Left lung (tissue), 4 donors: ENCODE measurements at regions not wholly inside any gene's neighbourhood (a gene's known extent, or its start where the extent isn't known, plus 50 kb on each side); places are given as distances from the start of the nearest gene placed in this dataset.

ENCODE experiments used
- ATAC-seq: fragments of 200-7000 bp; cut with Tn5 transposase; one replicate; pipeline ENCODE4 v1.9.1; 2020; ENCODE audit warnings: moderate library complexity
- DNase-seq, 4 donors: peaks; one replicate each; pipeline ENCODE4 v3.0.0-alpha.2; 2013 to 2020
- H3K27ac ChIP-seq, 2 donors: fragments of 200-600 bp; sonication (generic) in 1 of 2; one replicate each; pipeline versions ENCODE4 v1.5.0 to v1.8.0; 2020 to 2021
- H3K27me3 ChIP-seq, 2 donors: fragments of 200-600 bp; sonication (generic) in 1 of 2; one replicate each; pipeline versions ENCODE4 v1.5.0 to v1.8.0; 2020 to 2021
- H3K36me3 ChIP-seq, 2 donors: fragments of 200-600 bp; sonication (generic) in 1 of 2; one replicate each; pipeline versions ENCODE4 v1.5.0 to v1.8.0; 2020 to 2021
- H3K4me1 ChIP-seq, 2 donors: fragments of 200-600 bp; one replicate each; pipeline ENCODE4 v1.8.0; 2021
- H3K4me3 ChIP-seq, 2 donors: fragments of 200-600 bp; sonication (generic) in 1 of 2; one replicate each; pipeline versions ENCODE4 v1.5.0 to v1.8.0; 2020 to 2021; ENCODE audit warnings: mild to moderate bottlenecking in 1 of 2
- H3K9me3 ChIP-seq, 2 donors: fragments of 200-600 bp; sonication (generic) in 1 of 2; one replicate each; pipeline versions ENCODE4 v1.5.0 to v1.8.0; 2020 to 2021
- intact Hi-C, 2 donors: fragments of 100-400 bp; cut with DNase I; formaldehyde crosslinking; loops; one replicate each; pipeline versions ENCODE4 v1.11.2 to v1.14.2; 2022
- TF ChIP-seq, protein P1 (sequence below), 2 donors: fragments of 200-600 bp; sonication (generic) in 1 of 2; IDR thresholded peaks; one replicate each; pipeline versions ENCODE4 v1.5.0 to v1.8.0; 2021; ENCODE audit warnings: antibody characterized with exemption in 2 of 2
- donor health status: DM: no; HTN: yes; CAD: no.
- donor health status: DM: no; HTN: no; CAD: no.

GRCh38 chr6:120576061-120576460 lies 758.2 kb downstream of the TBC1D32 start:
- Histone ChIP-seq H3K9me3 (peaks cover 0 to 9% of the 10 kb centered on the region in 2 donors), H3K27me3 (no peaks in the 10 kb centered on the region), H3K36me3 (no peaks in the 10 kb centered on the region), H3K4me1 (no peaks in the 10 kb centered on the region), H3K27ac (no peak overlapping the region), H3K4me3 (no peak overlapping the region)
- TF ChIP-seq, protein P1, sequence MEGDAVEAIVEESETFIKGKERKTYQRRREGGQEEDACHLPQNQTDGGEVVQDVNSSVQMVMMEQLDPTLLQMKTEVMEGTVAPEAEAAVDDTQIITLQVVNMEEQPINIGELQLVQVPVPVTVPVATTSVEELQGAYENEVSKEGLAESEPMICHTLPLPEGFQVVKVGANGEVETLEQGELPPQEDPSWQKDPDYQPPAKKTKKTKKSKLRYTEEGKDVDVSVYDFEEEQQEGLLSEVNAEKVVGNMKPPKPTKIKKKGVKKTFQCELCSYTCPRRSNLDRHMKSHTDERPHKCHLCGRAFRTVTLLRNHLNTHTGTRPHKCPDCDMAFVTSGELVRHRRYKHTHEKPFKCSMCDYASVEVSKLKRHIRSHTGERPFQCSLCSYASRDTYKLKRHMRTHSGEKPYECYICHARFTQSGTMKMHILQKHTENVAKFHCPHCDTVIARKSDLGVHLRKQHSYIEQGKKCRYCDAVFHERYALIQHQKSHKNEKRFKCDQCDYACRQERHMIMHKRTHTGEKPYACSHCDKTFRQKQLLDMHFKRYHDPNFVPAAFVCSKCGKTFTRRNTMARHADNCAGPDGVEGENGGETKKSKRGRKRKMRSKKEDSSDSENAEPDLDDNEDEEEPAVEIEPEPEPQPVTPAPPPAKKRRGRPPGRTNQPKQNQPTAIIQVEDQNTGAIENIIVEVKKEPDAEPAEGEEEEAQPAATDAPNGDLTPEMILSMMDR (IDR thresholded peaks at IDR 0.05): no peak
- no peak for ATAC-seq
- intact Hi-C loops: no loop called here
- no peak for DNase-seq

GRCh38 chr6:120569714-120570113 lies 764.6 kb downstream of the TBC1D32 start:
- Histone ChIP-seq H3K4me1 (no peaks in the 10 kb centered on the region), H3K4me3 (no peak overlapping the region), H3K27me3 (no peaks in the 10 kb centered on the region), H3K27ac (no peak overlapping the region), H3K36me3 (no peaks in the 10 kb centered on the region), H3K9me3 (peaks cover 0 to under 1% of the 10 kb centered on the region in 2 donors)
- no peak for ATAC-seq
- DNase-seq: no peak
- intact Hi-C loops: no loop called here
- TF ChIP-seq, protein P1 (IDR thresholded peaks at IDR 0.05): no peak

DNA sequence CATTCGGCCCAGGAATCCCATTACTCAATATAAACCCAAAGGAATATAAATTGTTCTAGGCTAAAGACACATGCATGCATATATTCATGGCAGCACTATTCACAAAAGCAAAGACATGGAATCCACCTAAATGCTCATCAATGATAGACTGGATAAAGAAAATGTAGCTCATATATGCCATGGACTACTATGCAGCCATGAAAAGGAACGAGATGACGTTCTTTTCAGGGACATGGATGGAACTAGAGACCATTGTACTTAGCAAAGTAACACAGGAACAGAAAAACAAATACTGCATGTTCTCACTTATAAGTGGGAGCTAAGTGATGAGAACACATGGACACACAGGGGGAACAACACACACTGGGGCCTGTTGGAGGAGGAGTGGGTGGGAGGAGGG lies 769.5 kb downstream of the TBC1D32 start:
- Histone ChIP-seq H3K9me3 (peaks cover 0 to 2% of the 10 kb centered on the region in 2 donors), H3K4me1 (no peaks in the 10 kb centered on the region), H3K4me3 (no peak overlapping the region), H3K27ac (no peak overlapping the region), H3K36me3 (no peaks in the 10 kb centered on the region), H3K27me3 (no peaks in the 10 kb centered on the region)
- TF ChIP-seq, protein P1 (IDR thresholded peaks at IDR 0.05): no peak
- ATAC-seq (no peak), DNase-seq (no peak)
- intact Hi-C loops: no loop called here

DNA sequence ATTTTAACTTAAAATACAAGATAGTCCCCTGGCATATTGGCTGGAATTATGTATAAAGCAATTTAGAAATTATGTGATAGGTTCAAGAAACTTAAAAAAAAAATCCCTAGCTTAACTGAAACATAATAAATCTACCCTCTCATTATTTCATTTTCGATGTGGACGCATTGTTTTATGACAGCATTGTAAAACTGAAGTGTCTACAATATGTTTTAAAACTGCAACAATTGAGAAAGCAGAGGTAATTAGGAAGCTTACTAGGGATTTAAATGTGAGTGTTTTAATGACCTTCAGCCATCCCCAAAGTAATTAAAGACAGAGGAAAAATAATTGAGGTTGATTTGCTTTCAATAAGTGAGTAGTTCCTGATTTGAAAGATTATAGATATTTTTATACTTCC lies 776.0 kb downstream of the TBC1D32 start:
- Histone ChIP-seq H3K4me3 (no peak overlapping the region), H3K9me3 (no peaks in the 10 kb centered on the region), H3K27ac (no peak overlapping the region), H3K4me1 (no peaks in the 10 kb centered on the region), H3K36me3 (no peaks in the 10 kb centered on the region), H3K27me3 (no peaks in the 10 kb centered on the region)
- intact Hi-C loops: no loop called here
- ATAC-seq (no peak), DNase-seq (no peak)
- TF ChIP-seq, protein P1 (IDR thresholded peaks at IDR 0.05): no peak

DNA sequence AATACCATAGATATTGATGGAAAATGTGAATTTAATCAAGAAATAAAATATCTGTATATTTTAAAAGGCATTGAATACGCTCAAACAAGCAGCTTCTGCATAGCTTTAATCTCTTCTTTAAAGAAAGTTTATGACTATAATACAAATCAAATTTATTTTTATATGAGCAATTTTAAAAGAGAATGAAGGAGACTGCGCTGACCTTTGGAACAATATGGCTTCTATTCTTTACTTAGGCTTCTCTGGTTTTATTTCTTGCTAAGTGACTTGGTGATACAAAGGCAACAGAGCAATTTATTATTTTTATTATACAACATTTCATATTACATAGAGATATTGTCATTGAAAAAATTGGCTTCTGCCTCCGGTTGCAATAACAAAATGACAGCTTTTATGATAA lies 776.7 kb downstream of the TBC1D32 start:
- no peaks in the 10 kb centered on the region for H3K36me3 ChIP-seq
- DNase-seq (no peak), ATAC-seq (no peak)
- H3K4me1 ChIP-seq: no peaks in the 10 kb centered on the region
- no peaks in the 10 kb centered on the region for H3K9me3 ChIP-seq
- H3K27ac ChIP-seq: no peak overlapping the region
- intact Hi-C loops: no loop called here
- H3K4me3 ChIP-seq: no peak overlapping the region
- H3K27me3 ChIP-seq: no peaks in the 10 kb centered on the region
- TF ChIP-seq, protein P1 (IDR thresholded peaks at IDR 0.05): no peak
